HG03342 (cell line): ENCODE measurements at regions not wholly inside any gene's neighbourhood (a gene's known extent, or its start where the extent isn't known, plus 50 kb on each side); places are given as distances from the start of the nearest gene placed in this dataset.

Source experiments
- ATAC-seq: cut with Tn5 transposase; IDR thresholded peaks from one replicate; pipeline ENCODE4 v1.9.1; 2021; ENCODE audit warnings: mild to moderate bottlenecking, moderate library complexity; ENCODE audit not compliant: unreplicated experiment

DNA sequence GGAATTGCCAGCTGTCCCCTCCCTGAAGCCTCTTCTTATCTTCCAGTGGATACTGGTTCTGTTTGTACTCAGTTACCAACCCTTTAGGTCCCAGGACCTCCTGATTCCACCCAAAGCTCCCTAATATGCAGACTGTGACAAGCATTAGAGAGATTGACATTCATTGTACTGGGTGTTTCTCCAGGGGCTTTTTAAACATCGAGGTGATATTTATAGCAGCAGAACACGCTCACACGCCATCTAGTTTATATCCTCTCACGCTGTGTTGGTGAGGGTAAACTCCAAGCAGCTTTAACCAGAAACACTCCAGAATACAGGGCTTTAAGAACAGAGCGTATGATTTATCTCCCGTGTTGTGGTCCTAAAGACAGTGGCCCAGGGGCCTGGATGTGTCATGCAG is 238.4 kb downstream of the IRF8 start:
- no peak for ATAC-seq

DNA sequence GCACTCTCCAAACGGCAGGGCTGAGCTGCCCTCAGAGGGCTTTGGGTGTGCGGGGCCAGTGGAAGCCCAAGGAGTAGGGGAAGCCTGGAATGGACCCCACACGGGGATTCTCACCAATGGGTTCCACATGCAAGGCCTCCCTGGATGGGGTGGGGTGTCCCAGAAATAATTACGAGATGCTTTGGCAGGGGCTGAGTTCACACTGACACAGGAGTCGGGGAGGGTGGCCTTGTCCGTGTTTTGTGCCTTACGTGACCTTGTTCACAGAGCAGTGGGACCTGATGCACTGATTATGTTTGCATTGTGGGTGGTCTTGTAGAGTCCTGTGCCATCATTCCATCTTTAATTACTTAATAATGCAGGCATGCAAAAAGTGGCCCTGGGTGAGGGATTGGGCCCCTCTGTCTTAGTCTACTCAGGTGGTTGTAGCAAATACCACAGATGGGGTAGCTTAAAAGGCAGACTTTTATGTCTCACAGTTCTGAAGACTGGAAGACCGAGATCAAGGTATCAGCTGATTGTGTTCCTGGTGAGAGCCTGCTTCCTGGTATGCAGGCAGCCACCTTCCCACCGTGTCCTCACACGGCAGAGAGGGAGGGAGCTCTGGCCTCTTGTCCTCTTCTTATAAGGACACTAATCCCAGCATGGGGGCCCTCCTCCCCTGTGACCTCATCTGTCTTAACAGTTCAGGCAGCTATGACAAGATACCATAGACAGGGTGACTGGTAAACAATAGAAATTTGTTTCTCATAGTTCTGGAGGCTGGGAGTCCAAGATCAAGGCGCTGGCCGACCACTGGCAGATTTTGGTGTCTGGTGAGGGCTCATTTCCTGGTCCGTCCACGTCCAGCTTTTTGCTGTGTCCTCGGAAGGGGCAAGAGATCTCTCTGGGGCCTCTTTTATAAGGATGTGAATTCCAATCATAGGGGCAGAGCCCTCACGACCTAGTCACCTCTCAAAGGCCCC is 239.4 kb downstream of the IRF8 start:
- ATAC-seq: no peak

DNA sequence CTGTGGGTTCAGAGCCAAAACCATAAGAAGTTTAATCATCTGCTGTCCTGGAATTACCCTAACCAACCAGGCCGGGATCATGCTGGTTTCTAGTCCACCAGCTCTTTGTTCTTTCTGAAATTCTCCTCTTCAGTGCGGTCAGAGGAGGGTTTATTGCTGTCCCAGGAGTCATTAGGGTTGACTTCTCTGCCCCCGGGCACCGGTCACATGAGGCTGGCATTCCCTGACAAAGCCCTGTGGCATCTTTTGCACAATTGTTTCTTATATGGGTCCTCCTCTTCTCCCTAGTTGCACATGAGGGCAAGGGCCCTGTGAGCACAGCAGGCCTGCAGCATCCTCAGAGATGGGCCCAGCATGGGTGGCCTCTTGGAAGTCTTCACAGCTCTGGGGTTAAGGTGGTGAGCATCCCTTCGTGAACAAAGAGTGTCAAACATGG is 243.9 kb downstream of the IRF8 start:
- ATAC-seq: no peak

DNA sequence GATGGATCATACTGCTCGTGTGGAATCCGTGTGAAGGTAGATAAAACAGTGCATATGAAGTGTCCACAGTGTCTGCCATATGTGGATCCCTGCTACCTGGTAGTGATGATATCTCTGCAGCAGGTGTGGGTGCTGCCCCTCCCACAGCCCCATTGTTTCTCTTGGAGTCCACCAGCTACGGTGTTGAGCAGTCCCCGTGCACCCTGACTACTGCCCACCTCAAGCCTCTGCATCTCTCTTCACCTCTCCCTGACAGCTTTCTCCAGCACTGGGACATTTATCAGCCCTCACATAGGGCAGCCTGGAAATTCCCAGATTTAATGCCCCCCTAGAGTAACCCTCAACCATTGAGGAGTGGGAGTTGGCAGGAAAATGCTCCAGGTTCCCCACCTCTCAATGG is 244.7 kb downstream of the IRF8 start:
- ATAC-seq: no peak

DNA sequence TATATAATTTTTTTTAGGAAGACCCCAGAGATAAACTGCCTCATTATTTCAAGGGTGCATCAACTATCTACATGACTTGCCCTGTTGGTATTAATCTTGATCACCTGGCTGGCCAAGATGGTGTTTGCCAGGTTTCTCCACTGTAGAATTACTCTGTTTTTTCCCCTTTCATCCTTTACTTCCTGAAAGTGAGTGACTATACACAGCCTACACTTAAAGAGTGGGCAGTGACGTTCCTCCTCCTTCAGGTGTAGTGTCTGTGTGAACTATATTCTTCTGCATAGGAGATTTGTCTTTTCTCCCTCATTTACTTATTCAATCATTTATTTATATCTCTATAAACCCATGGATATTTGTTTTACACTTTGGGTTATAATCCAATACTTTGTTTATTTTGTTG is 246.7 kb downstream of the IRF8 start:
- ATAC-seq: no peak

DNA sequence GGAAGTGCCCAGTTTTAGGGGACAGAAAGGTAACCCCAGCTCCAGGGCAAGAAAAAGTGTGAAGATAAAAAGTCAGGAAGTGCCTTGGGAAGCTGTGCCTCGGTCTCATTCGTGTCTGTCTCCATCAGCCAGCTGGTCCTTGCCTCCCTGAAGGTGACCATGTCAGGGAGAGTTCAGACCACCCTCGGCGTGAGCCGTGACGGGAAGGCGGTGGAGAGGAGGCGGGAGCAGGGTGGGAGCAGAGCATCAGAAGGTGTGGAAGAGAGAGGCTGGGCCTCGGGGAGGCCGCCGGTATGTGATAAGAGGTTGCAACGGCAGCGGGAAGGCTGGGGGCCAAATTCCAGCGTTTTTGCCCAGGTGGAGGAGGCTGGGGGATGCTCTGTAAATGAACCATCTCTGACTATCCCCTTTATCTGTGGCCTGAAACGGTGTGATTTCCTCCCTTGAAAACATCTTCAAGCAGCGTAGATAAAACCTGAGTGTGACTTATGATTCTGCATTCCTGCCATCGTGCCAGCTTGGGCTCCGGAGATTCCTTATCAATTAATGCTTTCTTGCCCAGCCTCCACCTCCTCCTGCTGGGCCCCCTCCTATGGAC is 251.8 kb downstream of the IRF8 start:
- ATAC-seq: no peak

DNA sequence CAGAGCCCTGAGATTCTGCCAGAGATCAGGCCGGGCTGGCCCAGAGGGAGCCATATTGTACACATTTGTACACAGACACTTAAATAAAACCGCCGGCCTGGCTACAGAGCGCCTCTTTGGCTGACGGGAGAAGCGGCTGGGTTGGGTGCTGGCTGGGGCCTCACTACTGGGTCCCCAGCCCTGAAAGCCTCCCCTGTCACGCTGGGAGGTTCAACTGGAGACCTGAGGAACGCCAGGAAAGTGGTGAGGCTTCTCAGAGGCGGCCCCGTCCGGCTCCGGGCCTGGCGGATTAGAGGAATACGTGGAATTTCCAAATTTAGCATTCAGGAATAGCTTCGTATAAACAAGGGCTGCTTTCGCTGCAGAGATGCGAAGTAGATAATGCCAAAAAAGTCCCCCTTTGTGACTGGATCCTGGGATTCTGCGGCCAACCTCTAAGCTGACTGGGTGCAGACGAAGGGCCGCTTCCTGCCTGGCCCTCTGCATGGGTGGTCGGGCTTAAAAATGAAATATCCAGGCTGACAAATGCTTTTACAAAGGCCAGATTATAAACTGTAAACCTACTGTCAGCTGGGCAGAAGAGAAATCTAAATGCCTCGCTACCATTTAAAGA is 252.4 kb downstream of the IRF8 start:
- ATAC-seq: no peak

DNA sequence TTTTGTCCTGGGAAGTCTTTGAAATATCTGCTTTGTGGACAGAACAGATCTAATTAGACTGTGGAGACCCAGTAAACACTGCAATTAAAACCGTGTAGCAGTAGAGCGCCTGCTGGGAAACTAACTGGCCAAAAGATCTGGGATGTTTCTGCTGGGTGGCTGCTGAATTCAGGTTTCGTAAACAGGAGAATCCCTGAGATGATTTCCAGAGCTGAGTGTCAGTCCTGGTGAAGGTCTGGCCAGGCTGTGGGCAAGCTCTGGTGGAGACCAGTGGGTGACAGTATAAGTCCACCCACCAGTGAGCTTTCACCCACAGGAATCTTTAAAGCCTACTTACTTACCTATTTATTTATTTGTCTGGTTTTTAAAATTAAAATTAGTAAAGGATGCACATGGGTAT is 257.2 kb downstream of the IRF8 start:
- ATAC-seq: no peak

DNA sequence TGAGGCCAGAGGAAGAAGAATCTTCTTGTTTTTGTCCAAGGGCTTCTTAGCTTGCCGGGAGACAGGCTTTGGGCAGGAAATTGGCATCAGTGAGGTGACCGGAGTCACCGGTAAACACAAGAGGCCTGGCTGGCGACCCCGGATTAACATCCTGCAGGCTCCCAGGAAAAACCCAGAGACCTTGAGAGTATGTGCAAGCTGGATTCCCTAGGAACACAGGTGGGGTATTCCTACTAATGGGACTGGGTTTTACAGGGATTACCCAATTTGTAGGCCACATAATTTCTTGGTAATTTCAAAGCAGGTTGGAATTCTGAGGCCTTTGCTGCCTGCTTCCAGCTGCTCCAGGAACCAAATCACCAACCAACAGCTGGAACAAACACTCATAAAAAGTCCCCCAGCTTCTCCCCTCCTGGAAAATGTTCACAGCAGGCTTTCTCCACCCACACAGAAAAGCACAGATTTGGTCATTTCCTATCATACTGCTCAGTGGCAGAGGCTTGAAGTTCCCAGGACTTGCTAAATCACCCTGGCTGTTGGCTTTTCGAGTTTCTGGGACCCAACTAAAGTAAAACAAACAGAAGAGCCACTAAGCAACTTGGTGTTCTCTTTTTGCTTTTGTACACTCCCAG is 258.8 kb downstream of the IRF8 start:
- ATAC-seq: no peak

DNA sequence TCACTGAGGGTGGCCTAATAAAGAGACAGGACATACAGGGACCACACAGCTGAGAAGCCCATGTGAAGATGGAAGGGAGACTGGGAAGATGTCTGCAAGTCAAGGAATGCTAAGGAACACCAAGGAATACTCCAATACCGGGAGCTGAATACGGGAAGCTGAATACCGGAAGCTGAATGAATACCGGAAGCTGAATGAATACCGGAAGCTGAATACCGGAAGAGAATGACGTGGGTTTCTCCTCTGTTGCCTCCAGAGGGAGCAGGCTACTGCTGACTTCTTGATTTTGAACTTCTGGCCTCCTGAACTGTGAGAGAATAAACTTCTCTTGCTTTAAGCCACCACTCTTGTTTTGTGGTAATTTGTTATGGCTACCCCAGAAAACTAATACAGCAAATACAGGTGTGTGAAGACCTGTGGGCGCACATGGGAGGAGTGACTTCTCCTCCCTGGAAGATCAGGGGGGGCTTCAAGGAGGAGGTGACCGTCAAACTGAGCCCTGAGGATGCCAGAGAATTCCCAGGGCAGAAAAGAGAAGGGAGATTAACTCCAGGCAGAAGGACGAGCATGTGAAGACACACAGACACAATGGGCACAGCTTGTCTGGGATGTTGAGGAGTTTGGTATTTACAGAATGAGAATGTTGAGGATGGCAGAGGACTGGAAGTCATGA is 259.9 kb downstream of the IRF8 start:
- no peak for ATAC-seq

DNA sequence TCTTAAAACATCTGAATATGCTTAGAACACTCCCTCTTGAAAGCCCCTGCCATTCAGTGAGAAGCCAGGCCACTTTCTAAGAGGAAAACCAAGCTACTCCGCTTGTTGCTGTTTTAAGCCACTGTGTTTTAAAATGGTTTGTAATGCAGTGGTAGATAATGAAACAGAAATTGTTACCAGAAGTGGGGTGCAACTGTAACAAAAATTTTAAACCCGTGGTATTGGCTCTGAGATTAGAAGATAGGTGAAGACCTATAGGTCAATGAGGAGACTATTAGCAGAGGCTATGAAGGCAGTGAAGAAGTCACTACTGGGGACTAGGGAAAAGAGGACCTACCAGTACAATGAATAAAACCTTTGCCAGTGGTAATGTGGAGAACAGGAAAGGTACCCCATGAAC is 266.5 kb downstream of the IRF8 start:
- no peak for ATAC-seq

DNA sequence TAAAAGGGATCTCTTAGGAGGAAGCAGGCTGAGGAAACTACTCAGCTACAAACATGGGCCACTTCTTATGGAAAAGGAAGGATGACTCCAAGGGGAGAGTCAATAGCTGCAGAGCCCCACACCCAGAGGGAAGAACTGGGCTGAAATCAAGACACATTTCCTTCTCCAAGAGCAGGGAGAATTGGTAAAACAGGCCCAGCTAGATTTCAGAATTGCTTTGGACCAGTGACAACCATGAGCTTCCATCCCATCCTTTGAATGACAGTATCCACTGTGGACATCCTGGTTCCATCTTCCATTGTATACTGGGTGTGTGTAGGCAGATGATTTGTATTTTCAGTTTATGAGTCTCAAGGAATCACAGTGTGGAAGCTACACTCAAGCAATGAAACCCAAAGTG is 267.5 kb downstream of the IRF8 start:
- ATAC-seq: no peak

DNA sequence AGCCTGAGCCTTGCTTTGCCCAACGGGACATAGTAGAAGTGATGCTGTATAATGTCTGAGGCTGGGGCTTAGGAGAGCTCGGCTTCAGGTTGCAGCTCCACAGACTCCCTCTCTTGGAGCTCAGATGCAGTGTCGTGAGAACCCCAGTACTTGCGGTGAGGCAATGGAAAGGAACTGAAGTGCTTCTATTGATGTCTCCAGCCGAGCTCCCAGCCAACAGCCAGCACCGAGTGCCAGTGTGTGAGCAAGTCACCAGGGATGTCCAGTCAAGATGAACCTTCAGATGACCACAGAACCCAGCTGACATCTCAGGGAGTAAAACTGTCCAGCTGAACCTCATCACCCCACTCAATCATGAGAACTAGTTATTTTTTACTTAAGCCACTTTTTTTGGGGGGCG is 268.1 kb downstream of the IRF8 start:
- no peak for ATAC-seq

DNA sequence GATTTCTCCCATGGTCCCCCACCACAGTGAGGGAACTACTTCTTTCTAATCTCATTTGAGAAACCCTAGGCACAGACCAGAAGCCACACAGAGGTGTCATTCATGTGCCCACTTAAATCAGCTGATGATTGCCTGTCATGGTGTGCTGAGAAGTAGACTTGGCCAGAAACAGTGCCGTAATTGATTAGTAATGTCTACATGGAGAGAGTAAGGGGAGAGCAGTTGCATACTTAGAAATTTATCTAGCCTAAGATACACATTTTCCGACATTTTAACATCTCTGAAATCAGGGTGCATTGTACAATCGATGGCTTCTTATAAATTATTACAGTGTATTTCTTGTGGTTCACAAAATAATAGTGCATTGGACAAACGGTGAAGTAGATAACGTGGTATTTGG is 271.8 kb downstream of the IRF8 start:
- no peak for ATAC-seq

DNA sequence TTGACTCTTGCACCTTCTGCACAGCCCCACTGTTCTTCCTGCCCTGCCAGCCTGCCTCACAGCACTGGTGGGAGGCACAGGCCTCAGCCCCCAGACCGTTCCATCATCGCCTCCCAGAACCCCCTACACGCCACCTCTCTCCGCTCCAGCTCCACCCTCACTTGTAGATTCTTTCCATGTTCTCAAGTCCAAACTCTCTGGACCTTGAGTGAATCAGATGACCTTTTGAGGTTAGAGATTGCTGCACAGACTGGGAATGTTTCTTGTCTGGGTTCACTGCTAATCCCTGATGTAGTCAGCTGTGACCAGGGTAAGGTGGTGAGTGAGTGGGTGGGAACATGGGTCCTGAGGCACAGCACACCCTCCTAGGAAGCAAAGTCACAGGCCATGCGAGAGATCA is 272.4 kb downstream of the IRF8 start:
- no peak for ATAC-seq

DNA sequence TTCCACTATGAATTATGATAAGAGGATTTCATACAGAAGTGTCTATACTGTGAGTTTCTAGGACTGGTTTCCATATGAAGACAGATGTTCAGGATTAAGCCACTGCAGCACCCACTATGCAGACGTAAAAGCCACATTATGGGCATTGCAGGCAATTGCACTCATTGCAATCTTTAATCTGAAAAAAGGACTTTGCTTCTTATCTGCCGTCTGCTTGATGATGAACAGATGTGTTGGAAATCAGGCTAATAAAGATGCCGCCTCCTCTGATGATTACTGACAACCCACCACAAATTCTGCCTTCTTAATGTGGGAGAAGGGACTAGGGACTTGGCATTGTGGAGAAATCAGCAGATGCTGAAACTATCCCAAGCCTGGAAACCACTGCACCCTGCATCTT is 276.9 kb downstream of the IRF8 start:
- no peak for ATAC-seq

DNA sequence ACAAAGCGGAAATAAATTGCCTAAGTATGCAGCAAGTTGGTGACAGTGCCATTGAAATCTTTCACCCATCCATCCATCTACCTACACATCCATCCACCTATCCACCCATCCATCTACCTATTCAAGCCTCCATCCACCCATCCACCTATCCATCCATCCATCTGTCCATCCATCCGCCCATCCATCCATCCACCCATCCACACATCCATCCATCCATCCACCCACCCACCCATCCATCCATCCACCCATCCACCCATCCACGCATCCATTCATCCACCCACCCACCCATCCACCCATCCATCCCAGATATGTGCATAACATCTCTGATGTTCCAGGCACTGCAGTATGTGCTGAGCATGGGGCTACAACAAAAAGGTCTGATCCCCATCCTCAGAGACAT is 277.5 kb downstream of the IRF8 start:
- no peak for ATAC-seq

DNA sequence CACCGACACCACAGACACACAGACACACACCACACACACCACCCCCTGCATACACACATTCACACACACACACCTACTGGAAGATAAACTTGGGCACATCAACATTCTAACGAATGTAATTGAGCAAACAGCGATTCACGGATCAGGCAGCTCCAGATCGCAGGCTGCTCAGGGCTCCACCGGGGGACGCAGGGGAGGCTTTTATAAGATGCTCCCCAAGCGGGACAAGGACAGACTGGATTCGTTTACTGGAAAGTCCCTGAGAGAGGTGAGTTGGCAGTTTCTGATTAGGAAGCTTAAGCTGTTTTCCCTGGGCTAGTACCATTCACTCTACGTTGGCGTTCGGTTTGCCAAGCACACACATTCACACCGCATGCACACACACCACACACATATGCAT is 281.3 kb downstream of the IRF8 start:
- no peak for ATAC-seq

DNA sequence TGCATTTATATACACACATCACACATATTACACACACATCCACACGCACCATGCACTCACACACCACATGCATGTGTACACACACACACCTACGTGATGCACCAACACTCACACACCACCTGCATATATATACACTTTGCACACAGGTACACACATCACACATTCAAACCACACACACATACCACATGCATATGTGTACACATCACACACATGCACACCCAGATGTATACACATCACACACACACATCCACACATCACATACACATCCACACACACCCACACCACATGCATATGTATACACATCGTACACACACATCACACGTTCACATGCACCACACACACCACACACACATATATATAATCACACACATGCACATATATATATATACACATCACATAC is 281.8 kb downstream of the IRF8 start:
- no peak for ATAC-seq

DNA sequence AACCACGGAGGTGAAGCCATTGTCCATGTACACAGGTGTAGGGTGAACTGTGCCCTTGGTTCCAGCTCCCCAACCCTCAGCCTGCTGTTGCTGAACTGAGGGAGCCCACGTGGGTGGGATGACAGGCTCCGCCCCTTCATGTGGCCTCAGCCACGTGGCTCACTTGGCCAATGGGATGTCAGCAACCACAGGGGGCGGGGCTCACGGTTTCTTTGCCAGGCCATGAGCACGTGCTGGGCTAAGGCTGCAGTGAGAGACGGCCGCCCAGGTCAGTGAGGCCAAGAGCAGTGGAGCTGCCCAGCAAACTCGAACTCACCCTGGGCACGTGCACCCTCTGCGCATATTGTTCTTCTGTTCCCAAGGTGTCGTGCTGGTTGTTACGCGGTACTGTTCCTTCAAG is 282.6 kb downstream of the IRF8 start:
- ATAC-seq: no peak

DNA sequence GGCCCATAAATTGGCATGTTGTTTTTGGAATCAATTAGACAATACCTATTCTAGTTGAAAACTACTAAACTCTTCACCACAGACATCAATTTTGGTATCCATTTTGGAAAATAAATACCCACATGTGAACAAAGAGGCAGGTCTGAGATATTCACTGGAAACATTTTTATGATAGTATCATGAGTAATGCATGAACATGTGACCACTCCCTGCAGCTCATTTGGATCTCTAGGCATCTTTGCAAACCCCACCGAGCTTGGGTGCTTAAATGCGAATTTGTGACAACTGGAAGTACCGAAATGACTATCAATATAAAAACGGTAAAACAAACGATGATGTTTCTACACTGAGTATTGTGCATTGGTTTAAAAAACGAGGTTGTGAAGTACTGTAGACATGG is 285.2 kb downstream of the IRF8 start:
- no peak for ATAC-seq
